Panc1 (cell line): ENCODE measurements at regions not wholly inside any gene's neighbourhood (a gene's known extent, or its start where the extent isn't known, plus 50 kb on each side); places are given as distances from the start of the nearest gene placed in this dataset.

ENCODE experiments used
- ATAC-seq: fragments of 200-7000 bp; cut with Tn5 transposase; 2 replicates; pipeline ENCODE4 v1.9.1; 2020; ENCODE audit warnings: mild to moderate bottlenecking, moderate library complexity
- BruUV-seq: library from RNA; stranded (reverse); fragments of 400-500 nt; replicated peaks from 2 replicates; lab custom pipeline; 2021; lab: Mats Ljungman, UMichigan
- CTCF ChIA-PET: fragments of 300-600 bp; sonication (Branson Sonifier 250); formaldehyde crosslinking; loops from one replicate; lab custom pipeline; 2022; ENCODE audit warnings: antibody characterized with exemption; lab: Charles Lee
- POLR2A ChIA-PET: fragments of 300-600 bp; sonication (Branson Sonifier 250); formaldehyde crosslinking; loops from one replicate; lab custom pipeline; 2022; ENCODE audit warnings: antibody characterized with exemption; lab: Charles Lee
- DNase-seq: peaks from one replicate; pipeline ENCODE4 v3.0.0-alpha.2; 2010; ENCODE audit warnings: low read depth, low spot score
- H3K27ac ChIP-seq: 2 replicates; pipeline ENCODE4 v1.5.1; 2011; ENCODE audit warnings: mild to moderate bottlenecking, low read length, inconsistent platforms
- H3K27me3 ChIP-seq: fragments of 200-500 bp; sonication (Bioruptor generic); 2 replicates; pipeline ENCODE4 v1.6.0; 2014; ENCODE audit warnings: low read length, inconsistent platforms; ENCODE audit not compliant: control insufficient read depth, insufficient read depth
- H3K36me3 ChIP-seq: fragments of 200-500 bp; sonication (Bioruptor generic); 2 replicates; pipeline ENCODE4 v1.5.1; 2014; ENCODE audit warnings: inconsistent platforms, mild to moderate bottlenecking, low read length, moderate library complexity; ENCODE audit not compliant: control insufficient read depth, insufficient read depth
- H3K4me1 ChIP-seq: 2 replicates; pipeline ENCODE4 v1.5.1; 2011; ENCODE audit warnings: inconsistent platforms, mild to moderate bottlenecking, low read length, moderate library complexity; ENCODE audit not compliant: control insufficient read depth, insufficient read depth
- H3K4me3 ChIP-seq, 2 experiments: 2 replicates each; pipeline ENCODE4 v1.5.1; 2011 to 2012; ENCODE audit warnings: low read depth in 2 of 2, low read length in 2 of 2, mild to moderate bottlenecking in 2 of 2, inconsistent platforms in 1 of 2, moderate library complexity in 1 of 2
- H3K9me3 ChIP-seq: fragments of 200-500 bp; sonication (Bioruptor generic); 2 replicates; pipeline ENCODE4 v1.5.1; 2014; ENCODE audit warnings: low read depth, mild to moderate bottlenecking, inconsistent platforms, low read length, moderate library complexity; ENCODE audit not compliant: control insufficient read depth, insufficient read depth
- CTCF ChIP-seq: fragments of 450-650 bp; IDR thresholded peaks from 2 replicates; pipeline ENCODE4 v1.5.1; 2017; ENCODE audit warnings: mild to moderate bottlenecking
- POLR2AphosphoS5 ChIP-seq: IDR thresholded peaks from 2 replicates; pipeline ENCODE4 v1.6.1; 2012; ENCODE audit warnings: mild to moderate bottlenecking, low read depth, low read length, moderate library complexity
- SIN3A ChIP-seq: IDR thresholded peaks from 2 replicates; pipeline ENCODE4 v1.6.1; 2012; ENCODE audit warnings: low read depth, mild to moderate bottlenecking, low read length, moderate library complexity, borderline replicate concordance; ENCODE audit not compliant: insufficient read depth
- TCF7L2 ChIP-seq: IDR thresholded peaks from 2 replicates; pipeline ENCODE4 v1.6.1; 2011; ENCODE audit warnings: mild to moderate bottlenecking, low read depth, low read length, inconsistent platforms
- in situ Hi-C: cut with HindIII; loops from 2 replicates; pipeline ENCODE4 v1.10.0; 2016; ENCODE audit warnings: low sequenced_read_pairs, low pct_unique_long_range_greater_than_20kb
- intact Hi-C: fragments of 100-400 bp; cut with micrococcal nuclease; formaldehyde crosslinking; loops from one replicate; pipeline ENCODE4 v1.10.0; 2022; ENCODE audit not compliant: unreplicated experiment
- TF ChIP-seq, protein P1 (sequence below), 2 experiments: IDR thresholded peaks; 2 replicates each; pipeline ENCODE4 v1.6.1; 2011 to 2012; ENCODE audit warnings: low read depth in 2 of 2, control low read depth in 1 of 2, low read length in 1 of 2, mild to moderate bottlenecking in 1 of 2, moderate library complexity in 1 of 2; ENCODE audit not compliant: insufficient read depth in 1 of 2

GRCh38 chr3:180135101-180135500, 98.4 kb upstream of the PEX5L start:
- no TSS peak for BruUV-seq
- ChIA-PET POLR2A (no interaction called here), CTCF (no interaction called here)
- no peaks in the 10 kb centered on the region; the same call in 1 of the 2 replicates for H3K9me3 ChIP-seq
- ATAC-seq: no peak
- TF ChIP-seq POLR2AphosphoS5 (no peak), TCF7L2 (no peak), CTCF (no peak), SIN3A (no peak)
- TF ChIP-seq, protein P1, sequence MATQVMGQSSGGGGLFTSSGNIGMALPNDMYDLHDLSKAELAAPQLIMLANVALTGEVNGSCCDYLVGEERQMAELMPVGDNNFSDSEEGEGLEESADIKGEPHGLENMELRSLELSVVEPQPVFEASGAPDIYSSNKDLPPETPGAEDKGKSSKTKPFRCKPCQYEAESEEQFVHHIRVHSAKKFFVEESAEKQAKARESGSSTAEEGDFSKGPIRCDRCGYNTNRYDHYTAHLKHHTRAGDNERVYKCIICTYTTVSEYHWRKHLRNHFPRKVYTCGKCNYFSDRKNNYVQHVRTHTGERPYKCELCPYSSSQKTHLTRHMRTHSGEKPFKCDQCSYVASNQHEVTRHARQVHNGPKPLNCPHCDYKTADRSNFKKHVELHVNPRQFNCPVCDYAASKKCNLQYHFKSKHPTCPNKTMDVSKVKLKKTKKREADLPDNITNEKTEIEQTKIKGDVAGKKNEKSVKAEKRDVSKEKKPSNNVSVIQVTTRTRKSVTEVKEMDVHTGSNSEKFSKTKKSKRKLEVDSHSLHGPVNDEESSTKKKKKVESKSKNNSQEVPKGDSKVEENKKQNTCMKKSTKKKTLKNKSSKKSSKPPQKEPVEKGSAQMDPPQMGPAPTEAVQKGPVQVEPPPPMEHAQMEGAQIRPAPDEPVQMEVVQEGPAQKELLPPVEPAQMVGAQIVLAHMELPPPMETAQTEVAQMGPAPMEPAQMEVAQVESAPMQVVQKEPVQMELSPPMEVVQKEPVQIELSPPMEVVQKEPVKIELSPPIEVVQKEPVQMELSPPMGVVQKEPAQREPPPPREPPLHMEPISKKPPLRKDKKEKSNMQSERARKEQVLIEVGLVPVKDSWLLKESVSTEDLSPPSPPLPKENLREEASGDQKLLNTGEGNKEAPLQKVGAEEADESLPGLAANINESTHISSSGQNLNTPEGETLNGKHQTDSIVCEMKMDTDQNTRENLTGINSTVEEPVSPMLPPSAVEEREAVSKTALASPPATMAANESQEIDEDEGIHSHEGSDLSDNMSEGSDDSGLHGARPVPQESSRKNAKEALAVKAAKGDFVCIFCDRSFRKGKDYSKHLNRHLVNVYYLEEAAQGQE (IDR thresholded peaks at IDR 0.05; ENCODE audit: insufficient read depth in 1 of 2, low read depth in 2 of 2, low read length in 1 of 2): no peak
- no peak overlapping the region for H3K4me3 ChIP-seq
- H3K4me1 ChIP-seq: no peaks in the 10 kb centered on the region
- intact Hi-C loops (no loop called here), in situ Hi-C loops (no loop called here)
- no peaks in the 10 kb centered on the region for H3K27me3 ChIP-seq
- H3K36me3 ChIP-seq: no peaks in the 10 kb centered on the region
- no peak overlapping the region for H3K27ac ChIP-seq
- no peak for DNase-seq

DNA sequence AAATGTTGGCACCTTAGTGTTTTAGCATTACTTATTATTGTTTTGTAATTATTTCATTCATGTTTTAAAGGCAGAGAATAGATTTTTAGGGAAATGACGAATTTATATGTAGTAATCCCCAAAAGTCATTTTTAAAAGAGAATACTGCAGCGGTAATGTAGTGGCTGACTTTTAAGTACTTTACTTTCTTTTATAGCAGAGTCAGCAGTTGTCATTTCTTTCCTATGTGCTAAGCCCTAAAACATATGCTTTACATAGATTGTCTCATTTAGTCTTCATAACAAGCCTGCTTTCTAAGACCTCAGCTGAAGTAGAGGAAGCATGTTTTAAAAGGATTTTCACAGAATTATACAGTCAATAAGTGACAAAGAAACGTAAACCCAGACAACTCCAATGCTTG, 102.1 kb upstream of the PEX5L start:
- no TSS peak for BruUV-seq
- POLR2A ChIA-PET: no interaction called here
- in situ Hi-C loops (no loop called here), intact Hi-C loops (no loop called here)
- ATAC-seq (no peak), DNase-seq (no peak)
- no peaks in the 10 kb centered on the region for H3K27me3 ChIP-seq
- no peaks in the 10 kb centered on the region; the same call in 1 of the 2 replicates for H3K9me3 ChIP-seq
- no peak overlapping the region for H3K27ac ChIP-seq
- no peak overlapping the region for H3K4me3 ChIP-seq
- no peaks in the 10 kb centered on the region for H3K36me3 ChIP-seq
- TF ChIP-seq, protein P1 (IDR thresholded peaks at IDR 0.05; ENCODE audit: insufficient read depth in 1 of 2, low read depth in 2 of 2, low read length in 1 of 2): no peak
- TF ChIP-seq CTCF: no peak
- no peak for TF ChIP-seq SIN3A
- no peak for TF ChIP-seq POLR2AphosphoS5
- TF ChIP-seq TCF7L2: no peak
- CTCF ChIA-PET: no interaction called here
- H3K4me1 ChIP-seq: no peaks in the 10 kb centered on the region
